Vagina (tissue), 2 donors: ENCODE measurements at regions not wholly inside any gene's neighbourhood (a gene's known extent, or its start where the extent isn't known, plus 50 kb on each side); places are given as distances from the start of the nearest gene placed in this dataset.

ENCODE experiments used
- DNase-seq, 2 donors: peaks; one replicate each; pipeline ENCODE4 v3.0.0-alpha.2; 2017; ENCODE audit errors: extremely low spot score in 2 of 2
- H3K27ac ChIP-seq: fragments of 200-600 bp; sonication (generic); one replicate; pipeline ENCODE4 v1.5.1; 2019
- H3K27me3 ChIP-seq: fragments of 200-600 bp; sonication (generic); one replicate; pipeline ENCODE4 v1.5.1; 2019
- H3K36me3 ChIP-seq, 2 donors: fragments of 200-600 bp; sonication (generic); one replicate each; pipeline ENCODE4 v1.5.1; 2017 to 2019
- H3K4me1 ChIP-seq: fragments of 200-600 bp; sonication (generic); one replicate; pipeline ENCODE4 v1.5.1; 2019
- H3K4me3 ChIP-seq, 2 donors: fragments of 200-600 bp; sonication (generic); 1 replicate in 1 of 2; 2 replicates in 1 of 2; pipeline ENCODE4 v1.5.1; 2016 to 2019
- H3K9me3 ChIP-seq: fragments of 200-600 bp; sonication (generic); one replicate; pipeline ENCODE4 v1.5.1; 2019
- CTCF ChIP-seq, 3 experiments: fragments of 450-650 bp in 2 of 3; fragments of 200-600 bp in 1 of 3; sonication (generic) in 1 of 3; IDR thresholded peaks; one replicate each; pipeline ENCODE4 v1.5.1; 2017 to 2019; ENCODE audit warnings: antibody characterized with exemption in 3 of 3, mild to moderate bottlenecking in 2 of 3, moderate library complexity in 2 of 3
- POLR2A ChIP-seq, 2 donors: fragments of 450-650 bp; IDR thresholded peaks; one replicate each; pipeline ENCODE4 v1.6.1; 2017; ENCODE audit warnings: antibody characterized with exemption in 2 of 2, mild to moderate bottlenecking in 2 of 2, moderate library complexity in 2 of 2
- POLR2AphosphoS5 ChIP-seq, 2 donors: sonication (generic); formaldehyde crosslinking; IDR thresholded peaks; one replicate each; pipeline ENCODE4 v1.9.0; 2017; ENCODE audit warnings: antibody characterized with exemption in 2 of 2, mild to moderate bottlenecking in 2 of 2, low read depth in 1 of 2; ENCODE audit not compliant: insufficient read depth in 1 of 2
- intact Hi-C: fragments of 100-400 bp; cut with DNase I; formaldehyde crosslinking; loops from one replicate; pipeline ENCODE4 v1.15.1; 2023

- intact Hi-C loops: no loop called here
- Histone ChIP-seq H3K27me3 (no peaks in the 10 kb centered on the region), H3K36me3 (no peaks in the 10 kb centered on the region), H3K4me1 (no peaks in the 10 kb centered on the region), H3K9me3 (no peaks in the 10 kb centered on the region), H3K4me3 (no peak overlapping the region), H3K27ac (no peak overlapping the region)
- DNase-seq: no peak
- TF ChIP-seq CTCF (IDR thresholded peaks at IDR 0.05) (no peak), POLR2AphosphoS5 (IDR thresholded peaks at IDR 0.05; ENCODE audit: insufficient read depth in 1 of 2, low read depth in 1 of 2) (no peak), POLR2A (IDR thresholded peaks at IDR 0.05) (no peak)
Observed at GRCh38 chr13:64414381-64414780, 2815.8 kb downstream of the PCDH9 start.

GRCh38 chr13:64413529-64413928 lies 2816.6 kb downstream of the PCDH9 start:
- intact Hi-C loops: no loop called here
- H3K9me3 ChIP-seq: no peaks in the 10 kb centered on the region
- no peak overlapping the region for H3K4me3 ChIP-seq
- no peak for DNase-seq
- H3K27ac ChIP-seq: no peak overlapping the region
- no peaks in the 10 kb centered on the region for H3K27me3 ChIP-seq
- no peaks in the 10 kb centered on the region for H3K4me1 ChIP-seq
- no peaks in the 10 kb centered on the region for H3K36me3 ChIP-seq
- no peak for TF ChIP-seq CTCF (IDR thresholded peaks at IDR 0.05)
- TF ChIP-seq POLR2A (IDR thresholded peaks at IDR 0.05): no peak
- no peak for TF ChIP-seq POLR2AphosphoS5 (IDR thresholded peaks at IDR 0.05; ENCODE audit: insufficient read depth in 1 of 2, low read depth in 1 of 2)

- H3K27me3 ChIP-seq: no peaks in the 10 kb centered on the region
- H3K4me1 ChIP-seq: no peaks in the 10 kb centered on the region
- intact Hi-C loops: no loop called here
- H3K27ac ChIP-seq: no peak overlapping the region
- no peak overlapping the region for H3K4me3 ChIP-seq
- TF ChIP-seq CTCF (IDR thresholded peaks at IDR 0.05) (no peak), POLR2A (IDR thresholded peaks at IDR 0.05) (no peak), POLR2AphosphoS5 (IDR thresholded peaks at IDR 0.05; ENCODE audit: insufficient read depth in 1 of 2, low read depth in 1 of 2) (no peak)
- no peaks in the 10 kb centered on the region for H3K36me3 ChIP-seq
- no peak for DNase-seq
- no peaks in the 10 kb centered on the region for H3K9me3 ChIP-seq
Observed at GRCh38 chr13:64410276-64411053, 2819.7 kb downstream of the PCDH9 start.

- H3K27me3 ChIP-seq: no peaks in the 10 kb centered on the region
- TF ChIP-seq POLR2AphosphoS5 (IDR thresholded peaks at IDR 0.05; ENCODE audit: insufficient read depth in 1 of 2, low read depth in 1 of 2): no peak
- TF ChIP-seq POLR2A (IDR thresholded peaks at IDR 0.05): no peak
- no peaks in the 10 kb centered on the region for H3K4me1 ChIP-seq
- intact Hi-C loops: no loop called here
- no peak overlapping the region for H3K4me3 ChIP-seq
- H3K9me3 ChIP-seq: no peaks in the 10 kb centered on the region
- H3K27ac ChIP-seq: no peak overlapping the region
- no peak for DNase-seq
- H3K36me3 ChIP-seq: no peaks in the 10 kb centered on the region
Observed at GRCh38 chr13:64397701-64398100, 2832.4 kb downstream of the PCDH9 start.

GRCh38 chr13:64377606-64378005 lies 2852.5 kb downstream of the PCDH9 start:
- TF ChIP-seq POLR2AphosphoS5 (IDR thresholded peaks at IDR 0.05; ENCODE audit: insufficient read depth in 1 of 2, low read depth in 1 of 2) (no peak), CTCF (IDR thresholded peaks at IDR 0.05) (no peak), POLR2A (IDR thresholded peaks at IDR 0.05) (no peak)
- H3K27ac ChIP-seq: no peak overlapping the region
- intact Hi-C loops: no loop called here
- H3K36me3 ChIP-seq: no peaks in the 10 kb centered on the region
- H3K4me3 ChIP-seq: no peak overlapping the region
- H3K4me1 ChIP-seq: no peaks in the 10 kb centered on the region
- H3K27me3 ChIP-seq: no peaks in the 10 kb centered on the region
- H3K9me3 ChIP-seq: no peaks in the 10 kb centered on the region
- DNase-seq: no peak
